ENCODE measurements at regions not wholly inside any gene's neighbourhood (a gene's known extent, or its start where the extent isn't known, plus 50 kb on each side); places are given as distances from the start of the nearest gene placed in this dataset.

GRCh38 chr1:30260318-30260717 lies 463.1 kb downstream of the MATN1 start:
- no peak for DNase-seq

GRCh38 chr1:30259631-30260030 lies 463.8 kb downstream of the MATN1 start:
- DNase-seq, result no peak

GRCh38 chr1:30258876-30259275 lies 464.5 kb downstream of the MATN1 start:
- DNase-seq, result no peak

GRCh38 chr1:30258471-30258870 lies 464.9 kb downstream of the MATN1 start:
- no peak for DNase-seq

GRCh38 chr1:30257742-30258380 lies 465.5 kb downstream of the MATN1 start:
- DNase-seq, result no peak

- no peak for DNase-seq
Observed at GRCh38 chr1:30257322-30257721, 466.1 kb downstream of the MATN1 start.

GRCh38 chr1:30256911-30257310 lies 466.5 kb downstream of the MATN1 start:
- DNase-seq, result no peak

- DNase-seq, result no peak
Observed at GRCh38 chr1:30255111-30255724, 468.2 kb downstream of the MATN1 start.

GRCh38 chr1:30253807-30254440 lies 469.5 kb downstream of the MATN1 start:
- DNase-seq, result peak; percentile 19

GRCh38 chr1:30253361-30253760 lies 470.0 kb downstream of the MATN1 start:
- DNase-seq, result no peak

- DNase-seq, result no peak
Observed at GRCh38 chr1:30250984-30251850, 472.2 kb downstream of the MATN1 start.

- DNase-seq, result no peak
Observed at GRCh38 chr1:30250338-30250983, 472.9 kb downstream of the MATN1 start.

GRCh38 chr1:30249446-30250337 lies 473.7 kb downstream of the MATN1 start:
- DNase-seq, result no peak

- no peak for DNase-seq
Observed at GRCh38 chr1:30248774-30249173, 474.6 kb downstream of the MATN1 start.

GRCh38 chr1:30248373-30248772 lies 475.0 kb downstream of the MATN1 start:
- no peak for DNase-seq

- DNase-seq, result no peak
Observed at GRCh38 chr1:30244801-30245200, 478.6 kb downstream of the MATN1 start.

- no peak for DNase-seq
Observed at GRCh38 chr1:30242722-30243457, 480.5 kb downstream of the MATN1 start.

GRCh38 chr1:30242168-30242567 lies 481.2 kb downstream of the MATN1 start:
- DNase-seq, result no peak

- no peak for DNase-seq
Observed at GRCh38 chr1:30241681-30242080, 481.7 kb downstream of the MATN1 start.

- no peak for DNase-seq
Observed at GRCh38 chr1:30234091-30234490, 489.3 kb downstream of the MATN1 start.

- no peak for DNase-seq
Observed at GRCh38 chr1:30232288-30232899, 491.0 kb downstream of the MATN1 start.
